HG02840 (cell line): ENCODE measurements at regions not wholly inside any gene's neighbourhood (a gene's known extent, or its start where the extent isn't known, plus 50 kb on each side); places are given as distances from the start of the nearest gene placed in this dataset.
A peak's percentile ranks its signal among the peaks of the same experiment; 100 is the strongest.

Experiments used
- ATAC-seq: cut with Tn5 transposase; IDR thresholded peaks from one replicate; pipeline ENCODE4 v1.9.1; 2021; ENCODE audit warnings: mild to moderate bottlenecking, moderate library complexity, moderate number of reproducible peaks; ENCODE audit not compliant: unreplicated experiment, low FRiP score

DNA sequence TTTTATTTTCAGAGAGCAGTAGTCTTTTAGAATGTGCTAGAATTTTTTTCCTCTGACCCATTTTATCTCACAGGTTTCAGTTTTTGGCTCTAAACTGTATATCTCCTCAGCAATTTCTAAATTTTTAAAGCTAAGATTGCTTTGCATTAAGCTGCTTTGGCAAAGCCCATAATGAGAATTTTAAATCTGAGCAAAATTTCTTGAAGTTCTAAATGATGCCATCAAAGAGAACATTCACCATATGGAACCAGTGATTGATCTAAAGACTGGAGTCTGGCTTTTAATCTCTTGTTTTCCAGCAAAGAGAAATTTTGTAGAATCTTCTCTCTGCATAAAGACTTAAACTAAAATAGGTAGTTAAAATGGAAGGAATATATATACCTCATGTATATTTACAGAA is 313.6 kb downstream of the TBC1D32 start:
- ATAC-seq: no peak

DNA sequence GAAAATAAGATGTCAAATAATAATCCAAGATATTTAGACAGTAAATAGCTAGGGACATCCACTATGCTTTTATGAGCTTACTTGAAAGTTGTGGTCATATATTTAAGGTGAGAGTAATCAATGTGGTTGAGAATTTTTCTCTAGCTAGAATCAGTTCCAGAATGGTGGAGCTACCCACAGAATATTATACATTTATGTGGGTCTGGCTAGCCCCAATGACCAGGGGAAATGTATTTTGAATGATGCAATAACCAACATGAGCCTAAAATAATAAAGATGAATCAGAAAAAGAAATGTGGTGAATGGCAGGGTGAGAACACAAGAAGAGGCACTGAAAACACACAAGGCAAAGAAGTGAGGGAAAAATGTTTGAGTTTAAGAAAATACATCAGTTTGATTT is 325.7 kb downstream of the TBC1D32 start:
- ATAC-seq: no peak

DNA sequence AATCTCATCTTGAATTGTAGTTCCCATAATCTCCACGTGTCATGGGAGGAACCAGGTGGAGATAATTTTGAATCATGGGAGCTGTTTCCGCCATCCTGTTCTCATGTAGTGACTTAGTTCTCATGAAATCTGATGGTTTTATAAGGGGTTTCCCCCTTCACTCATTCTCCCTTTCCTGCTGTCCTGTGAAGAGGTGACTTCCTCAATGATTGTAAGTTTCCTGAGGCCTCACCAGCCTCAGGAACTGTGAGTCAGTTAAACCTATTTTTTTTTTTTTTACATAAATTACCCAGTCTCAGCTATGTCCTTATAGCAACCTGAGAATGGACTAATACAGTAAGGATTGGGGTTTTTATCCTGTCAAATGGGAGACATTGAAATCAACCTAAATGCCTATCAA is 328.3 kb downstream of the TBC1D32 start:
- no peak for ATAC-seq

DNA sequence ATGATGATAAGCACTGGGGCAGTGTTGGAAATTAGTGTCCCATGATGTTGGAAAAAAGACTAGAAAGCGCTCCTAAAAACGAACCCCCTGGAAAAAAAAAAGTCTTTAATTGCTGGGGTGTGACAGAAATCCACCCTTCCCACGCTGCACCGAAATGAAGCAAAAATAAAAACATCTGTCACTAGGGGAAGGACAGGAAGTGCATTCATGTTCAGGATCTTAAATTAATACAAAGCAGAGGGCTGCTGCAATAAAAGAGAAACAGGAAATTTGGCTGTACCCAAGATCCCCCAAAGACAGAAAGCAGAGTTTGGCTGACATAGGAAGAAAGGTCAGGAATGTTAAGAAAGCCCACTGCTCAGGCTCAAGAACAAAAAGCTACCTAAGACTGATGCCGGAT is 333.9 kb downstream of the TBC1D32 start:
- no peak for ATAC-seq

DNA sequence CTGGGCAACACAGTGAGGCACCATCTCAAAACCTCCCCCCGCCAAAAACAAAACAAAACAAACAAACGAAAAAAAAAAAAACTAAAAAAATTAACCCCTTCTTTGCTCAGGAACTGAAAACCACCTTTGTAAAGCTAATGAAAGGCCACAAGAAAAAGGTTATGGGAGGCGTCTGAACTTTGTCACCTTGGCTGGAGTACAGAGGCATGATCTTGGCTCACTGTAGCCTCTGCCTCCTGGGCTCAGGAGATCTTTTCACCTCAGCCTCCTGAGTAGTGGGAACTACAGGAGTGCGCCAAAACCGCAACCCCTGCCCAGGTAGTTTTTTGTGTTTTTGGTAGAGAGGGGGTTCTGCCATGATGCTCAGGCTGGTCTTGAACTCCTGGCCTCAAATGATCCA is 337.9 kb downstream of the TBC1D32 start:
- no peak for ATAC-seq

DNA sequence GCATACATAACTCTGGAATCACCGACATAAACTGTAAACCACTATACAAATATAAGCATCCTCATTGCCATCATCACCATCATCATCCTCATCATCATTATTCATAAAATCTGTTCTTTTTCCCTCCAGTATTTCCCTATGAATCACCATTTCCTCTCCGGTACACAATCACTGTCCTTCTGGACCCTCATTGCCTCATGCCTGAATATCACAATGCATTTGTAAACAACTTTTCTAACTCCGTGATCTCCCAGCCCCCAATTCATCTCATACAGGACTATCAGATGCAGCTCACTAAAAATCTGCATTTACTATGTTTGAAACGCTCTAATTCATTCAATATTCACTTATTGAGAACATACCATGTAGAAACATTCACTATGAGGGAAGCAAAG is 339.7 kb downstream of the TBC1D32 start:
- no peak for ATAC-seq

DNA sequence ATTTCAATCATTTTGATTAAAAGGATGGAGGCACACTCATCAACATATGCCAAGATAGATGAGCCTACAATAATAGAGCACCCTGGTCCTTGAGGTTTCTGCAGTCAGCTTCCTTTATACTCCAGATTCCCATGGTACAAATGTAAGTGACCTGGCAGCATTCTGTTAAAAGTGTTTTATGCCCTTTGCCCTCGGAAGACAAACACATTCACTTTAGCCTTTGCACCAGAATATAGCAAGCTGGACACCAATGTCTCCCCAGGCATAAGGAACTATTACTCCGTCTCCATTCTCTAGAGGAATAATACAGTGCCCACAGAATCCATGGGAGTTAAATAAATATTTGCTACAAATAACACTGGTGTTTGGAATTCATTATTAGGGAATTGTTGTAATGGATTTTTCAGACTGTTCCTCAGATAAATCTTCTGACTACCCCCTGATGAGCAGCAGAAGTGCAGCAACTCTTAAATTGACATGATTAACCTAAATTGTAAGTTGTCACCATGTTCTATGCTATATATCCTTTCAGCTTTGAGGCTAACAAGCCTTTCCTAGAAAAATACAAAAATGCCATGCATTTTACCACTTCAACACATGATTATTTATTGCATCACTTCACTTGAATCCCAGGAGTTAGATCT is 340.2 kb downstream of the TBC1D32 start:
- ATAC-seq: no peak

DNA sequence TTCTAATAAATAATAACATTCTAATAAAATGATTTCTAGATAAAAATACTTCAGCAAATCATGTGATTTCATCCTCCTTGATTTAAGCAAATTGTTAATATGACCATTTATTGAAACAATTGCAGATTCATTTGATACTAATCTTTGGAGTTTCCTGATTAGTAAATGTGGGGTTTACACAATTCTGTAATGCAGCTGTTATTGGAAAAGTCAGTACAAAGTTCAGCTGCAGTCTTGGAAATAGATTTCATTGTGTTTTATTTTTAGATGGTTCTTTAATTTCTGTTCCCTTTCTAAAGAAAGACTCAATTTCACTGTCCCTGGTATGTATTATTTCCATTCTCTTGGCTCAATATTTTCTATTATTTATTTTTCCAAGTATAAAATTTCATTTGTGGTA is 342.0 kb downstream of the TBC1D32 start:
- no peak for ATAC-seq

DNA sequence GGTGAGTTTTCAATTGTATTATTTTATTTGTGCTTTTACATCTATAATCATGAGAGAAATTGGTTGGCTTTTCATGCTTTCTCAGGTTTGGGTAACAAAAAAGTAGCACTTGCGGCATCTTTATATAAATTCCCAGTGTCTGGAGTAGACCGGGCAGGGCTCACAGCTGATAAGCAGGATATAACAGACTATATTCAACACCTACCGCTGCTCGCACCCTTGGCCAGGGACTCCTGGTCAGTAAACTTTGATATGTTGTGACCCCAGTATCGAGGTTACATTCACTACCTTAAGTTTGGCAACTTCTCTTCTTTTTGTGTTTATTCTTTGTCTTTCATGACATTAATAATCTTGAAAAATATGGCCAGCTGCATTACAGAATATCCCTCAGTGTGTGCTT is 343.4 kb downstream of the TBC1D32 start:
- ATAC-seq: no peak

DNA sequence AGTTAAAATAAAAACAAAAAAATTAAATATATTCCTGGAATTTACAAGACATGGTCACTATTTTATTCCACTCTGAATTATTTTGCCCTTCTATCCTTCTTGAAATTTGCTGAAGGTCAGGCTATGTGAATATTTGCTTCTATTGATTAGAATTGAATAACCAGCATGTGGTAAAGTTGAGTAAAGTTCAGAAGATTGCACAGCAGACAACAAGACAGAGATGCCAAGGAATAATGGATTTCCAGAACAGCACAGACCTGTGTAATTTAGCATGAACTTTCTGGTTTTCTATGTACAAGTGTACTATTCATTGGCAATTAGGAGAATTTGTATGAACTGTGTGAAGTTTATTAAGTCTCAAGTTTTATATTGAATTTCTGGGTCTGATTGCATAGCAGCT is 352.4 kb downstream of the TBC1D32 start:
- ATAC-seq: no peak

DNA sequence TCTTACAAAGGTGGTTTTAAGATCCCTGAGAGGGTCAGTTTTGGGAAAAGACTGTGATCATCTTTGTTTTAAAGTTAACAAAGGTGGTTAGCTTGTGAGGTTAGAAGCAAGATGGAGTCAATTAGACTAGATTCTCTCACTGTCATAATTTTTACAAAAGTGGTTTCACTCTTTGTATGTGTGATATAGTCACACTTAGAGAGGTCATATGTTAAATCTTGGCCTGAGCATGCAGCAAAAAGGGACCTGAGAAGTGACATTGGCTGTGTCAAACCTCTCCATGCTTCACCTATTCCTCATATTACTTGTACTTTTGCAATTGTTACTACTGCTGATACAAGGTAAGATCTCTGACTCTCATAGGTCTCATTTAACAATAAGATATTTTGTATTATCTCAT is 368.0 kb downstream of the TBC1D32 start:
- peak; percentile 62 for ATAC-seq

DNA sequence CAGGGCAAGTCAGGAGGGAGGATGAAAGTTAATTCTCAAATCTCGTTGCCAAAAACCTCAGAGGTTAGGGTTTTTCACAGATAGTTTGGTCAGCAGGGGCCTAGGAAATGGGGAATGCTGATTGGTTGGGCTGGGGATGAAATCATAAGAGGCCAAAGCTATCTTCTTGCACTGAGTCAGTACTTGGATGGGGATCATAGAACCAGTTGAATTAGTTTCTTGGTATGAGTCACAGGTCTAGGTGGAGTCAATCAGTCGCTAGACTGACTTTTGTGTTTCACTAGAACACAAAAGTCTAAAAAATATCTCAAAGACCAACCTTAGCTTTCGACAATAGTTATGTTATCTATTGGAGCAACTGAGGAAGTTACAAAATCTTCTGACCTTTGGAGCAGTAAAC is 368.5 kb downstream of the TBC1D32 start:
- no peak for ATAC-seq

DNA sequence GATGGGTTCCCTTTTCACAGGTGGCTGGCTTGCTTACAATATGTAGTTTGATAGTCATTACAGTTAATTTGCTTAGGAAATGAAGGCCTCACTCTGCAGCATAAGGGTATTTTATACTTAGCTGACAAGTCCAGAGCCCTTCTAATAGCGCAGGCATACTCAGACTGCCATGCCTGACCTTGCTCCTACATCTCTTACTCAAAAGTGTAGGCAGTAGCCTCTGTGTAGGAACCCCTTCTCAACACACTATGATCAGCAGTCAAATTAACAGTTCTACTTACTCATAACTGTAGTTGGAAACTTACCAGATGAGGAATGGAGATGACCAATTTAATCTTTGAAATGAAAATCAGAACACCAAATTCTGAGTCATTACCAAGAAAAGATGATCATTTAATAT is 373.5 kb downstream of the TBC1D32 start:
- ATAC-seq: no peak

DNA sequence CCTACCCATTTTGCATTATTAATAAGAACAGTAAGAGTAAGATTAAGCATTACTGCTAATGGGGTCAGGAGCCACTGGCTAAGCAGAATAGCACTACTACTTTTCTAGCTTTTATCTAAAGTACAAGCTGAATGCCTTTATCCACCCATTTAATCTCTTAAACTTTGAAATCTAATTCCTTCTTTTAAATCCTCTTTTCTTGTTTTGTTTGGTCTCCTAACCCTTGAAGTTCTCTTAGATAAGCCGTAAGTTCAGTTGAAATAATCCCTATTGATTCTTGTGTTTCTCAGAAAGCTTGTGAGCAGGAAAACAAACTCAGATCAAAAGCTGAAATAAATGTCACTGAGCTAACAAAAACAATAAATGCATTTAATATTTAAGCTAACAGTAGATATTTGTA is 380.2 kb downstream of the TBC1D32 start:
- ATAC-seq: no peak

DNA sequence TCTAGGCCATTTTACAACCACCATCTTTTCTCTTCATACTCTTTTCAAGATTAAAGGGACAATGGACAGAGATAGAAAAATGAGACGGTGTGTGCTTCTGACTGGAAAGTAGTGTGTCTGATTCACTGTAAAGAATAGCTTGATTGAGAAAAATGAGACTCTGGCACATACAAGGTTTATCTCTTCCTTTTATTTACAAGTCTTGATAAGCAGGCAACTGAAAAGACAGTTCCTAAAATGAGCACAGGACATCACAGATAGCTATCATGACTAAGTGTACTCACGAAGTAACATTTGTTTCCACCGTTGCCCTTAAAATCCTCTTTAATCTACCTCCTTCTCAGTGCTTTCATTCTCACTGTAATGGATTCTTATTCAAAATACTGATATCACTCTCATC is 383.0 kb downstream of the TBC1D32 start:
- ATAC-seq: no peak

DNA sequence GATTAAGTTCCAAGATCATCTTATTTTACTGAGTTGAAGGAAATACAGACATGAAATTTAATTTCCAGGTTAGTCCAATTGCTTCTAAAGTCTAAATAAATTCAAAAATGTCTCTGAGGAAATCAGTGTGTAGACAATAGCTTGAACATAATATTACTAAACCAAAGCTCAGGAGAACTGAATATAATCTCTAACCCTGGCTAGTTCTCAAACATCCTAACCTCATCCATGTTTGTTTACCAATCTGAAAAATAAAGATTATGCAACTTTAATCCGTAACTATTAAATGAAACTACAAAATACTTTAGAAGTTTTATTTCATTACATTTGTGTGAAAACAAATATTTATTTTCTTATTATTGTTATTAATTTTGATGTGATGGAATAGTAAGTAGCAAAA is 387.2 kb downstream of the TBC1D32 start:
- no peak for ATAC-seq

DNA sequence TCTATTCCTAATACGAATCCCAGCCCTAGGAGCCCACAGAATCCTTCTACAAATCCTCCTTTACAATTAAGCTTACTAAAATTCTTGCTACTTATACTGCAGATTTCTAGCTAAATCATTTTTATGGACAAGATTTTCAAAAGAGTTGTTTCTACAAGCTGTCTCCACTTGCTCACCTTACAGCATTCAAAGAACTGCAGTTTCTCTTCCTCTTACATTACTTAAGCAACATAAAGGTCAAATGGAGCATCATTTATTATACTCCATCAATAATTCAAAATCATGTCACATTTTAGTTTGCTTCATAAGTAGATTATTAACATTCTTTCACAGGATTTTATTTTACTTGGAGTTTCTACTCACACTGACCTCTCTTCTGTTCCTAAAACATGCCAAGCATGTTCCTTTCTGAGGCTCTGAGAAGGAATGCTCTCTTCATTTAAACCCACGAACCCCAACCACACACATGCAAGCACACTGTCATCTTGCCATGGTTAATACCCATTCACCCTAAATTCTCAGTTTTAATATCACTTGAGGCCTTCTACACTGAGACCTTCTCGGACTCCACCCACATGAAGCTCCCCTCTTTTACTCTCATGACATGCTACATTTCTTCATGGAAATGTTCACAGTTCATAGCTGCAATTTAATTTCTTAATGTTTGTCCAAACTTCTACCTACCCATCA is 388.2 kb downstream of the TBC1D32 start:
- no peak for ATAC-seq

DNA sequence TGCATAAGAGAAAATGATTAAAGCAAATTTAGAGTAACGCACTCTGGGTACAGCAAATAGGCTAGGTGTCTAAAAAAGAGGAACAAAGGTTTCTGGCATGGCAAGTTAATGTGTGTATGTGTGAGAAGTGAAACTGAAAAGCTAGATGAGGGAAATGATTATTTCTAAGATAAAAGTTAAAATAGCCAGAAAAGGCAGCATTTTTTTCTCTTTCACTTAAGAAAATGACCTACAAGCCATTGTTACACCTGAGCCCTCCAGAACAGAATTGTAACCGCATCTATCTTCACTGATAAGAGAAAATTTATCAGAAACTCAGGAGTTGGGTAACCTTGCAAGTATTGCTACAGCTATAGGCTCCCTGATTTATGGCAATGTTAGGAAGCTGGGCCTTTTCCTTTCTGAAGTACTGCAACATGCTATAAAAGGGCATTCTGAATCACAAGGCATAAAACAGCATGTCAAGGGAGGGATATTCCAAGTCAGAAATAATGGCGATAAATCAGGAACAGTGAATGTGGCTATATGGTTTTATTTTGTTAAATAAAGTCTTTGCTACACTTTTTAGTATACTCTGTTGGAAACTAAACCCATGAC is 395.3 kb downstream of the TBC1D32 start:
- peak; percentile 99 for ATAC-seq

DNA sequence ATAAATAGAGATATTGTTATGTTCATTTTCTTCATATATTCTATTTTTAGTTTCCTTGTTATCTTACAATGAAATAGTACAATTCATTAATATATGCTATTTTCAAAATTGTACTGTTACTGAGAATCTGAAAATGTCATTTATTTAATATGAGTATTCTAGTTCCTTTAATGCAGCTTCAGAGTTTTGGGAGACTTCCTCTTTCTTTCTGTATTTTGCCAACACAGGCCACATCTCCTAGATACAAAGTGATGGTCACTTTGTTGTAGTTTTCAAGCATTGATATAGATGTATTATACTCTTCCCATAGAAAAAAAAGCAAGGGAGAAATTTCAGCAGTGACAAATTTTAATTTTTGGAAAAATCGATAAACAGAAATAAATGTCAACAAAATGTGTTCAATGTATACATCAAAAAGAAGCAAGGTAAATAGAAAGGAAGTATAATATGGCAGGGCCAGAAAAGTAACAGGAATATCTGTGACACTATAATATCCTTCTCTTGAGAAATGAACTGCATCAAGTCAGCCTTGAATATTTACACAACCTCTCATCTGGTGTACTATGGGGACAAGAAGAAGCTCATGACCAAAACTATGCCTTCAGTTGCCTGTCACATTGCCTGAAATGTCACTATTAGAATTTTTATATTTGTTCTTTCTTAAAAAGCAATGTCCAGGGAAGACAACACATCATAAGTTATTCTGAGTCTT is 396.0 kb downstream of the TBC1D32 start:
- peak; percentile 40 for ATAC-seq

DNA sequence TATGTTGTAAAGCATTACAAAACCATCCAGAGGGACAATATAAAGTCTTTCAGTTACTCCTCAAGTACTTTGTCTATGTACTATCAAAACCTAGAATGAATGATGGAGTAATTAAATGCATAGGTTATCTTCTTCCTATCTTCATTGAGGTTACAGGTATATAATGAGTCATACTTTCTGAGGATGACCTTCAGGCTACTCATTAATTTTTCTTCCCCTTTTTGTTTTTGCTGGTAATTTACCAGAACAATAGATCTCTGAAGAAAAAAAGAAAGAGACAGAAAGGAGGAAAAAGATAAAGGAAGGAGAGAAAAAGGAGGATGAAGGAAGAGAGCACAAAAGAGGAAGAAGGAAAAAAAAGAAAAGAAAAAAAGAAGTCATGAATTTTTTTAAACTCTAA is 398.4 kb downstream of the TBC1D32 start:
- peak; percentile 37 for ATAC-seq

DNA sequence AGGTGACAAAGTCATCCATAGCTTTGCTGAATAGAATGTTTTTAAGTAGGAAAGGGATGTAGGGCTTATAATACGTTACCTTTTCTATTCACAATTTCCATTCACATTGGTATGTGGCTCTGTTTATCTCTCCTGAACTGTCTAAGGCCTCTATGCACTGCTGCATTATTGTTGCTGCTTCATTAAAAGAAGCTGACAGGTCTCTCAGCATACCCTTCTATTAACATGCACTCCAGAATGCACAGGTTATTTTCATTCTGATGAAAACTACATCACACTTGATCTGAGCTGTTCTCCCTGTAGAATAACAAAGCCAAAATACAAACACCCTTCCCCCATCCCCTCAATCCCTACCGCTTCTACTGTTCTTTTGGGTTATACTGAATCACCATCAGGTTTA is 399.3 kb downstream of the TBC1D32 start:
- ATAC-seq: no peak
